DND-41 (cell line): ENCODE measurements at regions not wholly inside any gene's neighbourhood (a gene's known extent, or its start where the extent isn't known, plus 50 kb on each side); places are given as distances from the start of the nearest gene placed in this dataset.

Experiments
- ATAC-seq: fragments of 200-7000 bp; cut with Tn5 transposase; 3 replicates; pipeline ENCODE4 v1.9.1; 2021; ENCODE audit warnings: low read depth; ENCODE audit not compliant: insufficient read depth
- DNase-seq: peaks from one replicate; pipeline ENCODE4 v3.0.0-alpha.2; 2020
- H2AFZ ChIP-seq: 2 replicates; pipeline ENCODE4 v1.6.0; 2012; ENCODE audit warnings: low read depth, low read length
- H3K27ac ChIP-seq: 2 replicates; pipeline ENCODE4 v1.5.1; 2012; ENCODE audit warnings: low read length, inconsistent platforms
- H3K27me3 ChIP-seq: fragments of 200-600 bp; sonication (generic); 2 replicates; pipeline ENCODE4 v1.6.0; 2012; ENCODE audit warnings: low read length, mild to moderate bottlenecking, inconsistent platforms; ENCODE audit not compliant: insufficient read depth, poor library complexity
- H3K36me3 ChIP-seq: 2 replicates; pipeline ENCODE4 v1.5.1; 2012; ENCODE audit warnings: low read length, inconsistent platforms; ENCODE audit not compliant: insufficient read depth
- H3K4me1 ChIP-seq: 2 replicates; pipeline ENCODE4 v1.5.1; 2012; ENCODE audit warnings: mild to moderate bottlenecking, low read length; ENCODE audit not compliant: insufficient read depth
- H3K4me2 ChIP-seq: 2 replicates; pipeline ENCODE4 v1.6.0; 2012; ENCODE audit warnings: mild to moderate bottlenecking, moderate library complexity, low read length, inconsistent platforms; ENCODE audit not compliant: insufficient read depth
- H3K4me3 ChIP-seq, 2 experiments: fragments of 200-600 bp in 1 of 2; shearing (Covaris generic) in 1 of 2; 2 replicates each; pipeline ENCODE4 v1.5.1; 2012 to 2016; ENCODE audit warnings: inconsistent platforms in 2 of 2, low read length in 2 of 2, mild to moderate bottlenecking in 2 of 2, low read depth in 1 of 2, moderate library complexity in 1 of 2
- H3K79me2 ChIP-seq: 2 replicates; pipeline ENCODE4 v1.6.0; 2012; ENCODE audit warnings: low read length, inconsistent platforms; ENCODE audit not compliant: insufficient read depth
- H3K9ac ChIP-seq: 2 replicates; pipeline ENCODE4 v1.6.0; 2012; ENCODE audit warnings: low read depth, mild to moderate bottlenecking, inconsistent platforms, low read length, moderate library complexity
- H3K9me3 ChIP-seq: 2 replicates; pipeline ENCODE4 v1.5.1; 2012; ENCODE audit warnings: low read length, moderate library complexity, mild to moderate bottlenecking, inconsistent platforms; ENCODE audit not compliant: insufficient read depth, severe bottlenecking
- H4K20me1 ChIP-seq: 2 replicates; pipeline ENCODE4 v1.6.0; 2012; ENCODE audit warnings: low read length; ENCODE audit not compliant: insufficient read depth
- CTCF ChIP-seq: IDR thresholded peaks from 2 replicates; pipeline ENCODE4 v1.5.1; 2012; ENCODE audit warnings: borderline replicate concordance, low read length, moderate library complexity, mild to moderate bottlenecking; ENCODE audit not compliant: poor library complexity, severe bottlenecking; ENCODE audit errors: extremely low read depth
- EZH2 ChIP-seq: IDR thresholded peaks from 3 replicates; pipeline ENCODE4 v1.6.1; 2012; ENCODE audit warnings: borderline replicate concordance, low read depth, mild to moderate bottlenecking, moderate library complexity, low read length, inconsistent platforms; ENCODE audit not compliant: severe bottlenecking

- Histone ChIP-seq H4K20me1 (no peaks in the 10 kb centered on the region), H3K27ac (no peak overlapping the region), H3K9me3 (no peaks in the 10 kb centered on the region), H3K79me2 (no peaks in the 10 kb centered on the region), H3K36me3 (no peaks in the 10 kb centered on the region), H3K4me1 (no peaks in the 10 kb centered on the region), H3K9ac (no peak overlapping the region), H3K27me3 (no peaks in the 10 kb centered on the region), H3K4me2 (no peak overlapping the region), H3K4me3 (no peak overlapping the region), H2AFZ (no peak overlapping the region)
- DNase-seq (no peak), ATAC-seq (no peak)
- TF ChIP-seq EZH2 (no peak), CTCF (no peak)
Observed at GRCh38 chr3:144552346-144553057, 580.9 kb downstream of the DIPK2A start.

GRCh38 chr3:144553301-144553700 lies 581.7 kb downstream of the DIPK2A start:
- Histone ChIP-seq H3K36me3 (no peaks in the 10 kb centered on the region), H3K79me2 (no peaks in the 10 kb centered on the region), H2AFZ (no peak overlapping the region), H3K9ac (no peak overlapping the region), H3K4me3 (no peak overlapping the region), H3K4me1 (no peaks in the 10 kb centered on the region), H3K4me2 (no peak overlapping the region), H3K27me3 (no peaks in the 10 kb centered on the region), H4K20me1 (no peaks in the 10 kb centered on the region), H3K9me3 (no peaks in the 10 kb centered on the region), H3K27ac (no peak overlapping the region)
- no peak for ATAC-seq
- no peak for DNase-seq
- no peak for TF ChIP-seq EZH2
- TF ChIP-seq CTCF = no peak

GRCh38 chr3:144554889-144555288 lies 583.3 kb downstream of the DIPK2A start:
- Histone ChIP-seq H3K4me2 (no peak overlapping the region), H3K79me2 (no peaks in the 10 kb centered on the region), H3K9me3 (no peaks in the 10 kb centered on the region), H3K27ac (no peak overlapping the region), H3K4me1 (no peaks in the 10 kb centered on the region), H3K9ac (no peak overlapping the region), H3K27me3 (no peaks in the 10 kb centered on the region), H3K4me3 (no peak overlapping the region), H4K20me1 (no peaks in the 10 kb centered on the region), H2AFZ (no peak overlapping the region), H3K36me3 (no peaks in the 10 kb centered on the region)
- no peak for ATAC-seq
- DNase-seq = no peak
- TF ChIP-seq CTCF (no peak), EZH2 (no peak)

- H3K79me2 ChIP-seq = no peaks in the 10 kb centered on the region
- H3K27ac ChIP-seq = no peak overlapping the region
- H3K4me2 ChIP-seq = no peak overlapping the region
- no peaks in the 10 kb centered on the region for H3K36me3 ChIP-seq
- H3K27me3 ChIP-seq = no peaks in the 10 kb centered on the region
- DNase-seq = no peak
- H3K4me3 ChIP-seq = no peak overlapping the region
- no peak overlapping the region for H2AFZ ChIP-seq
- no peaks in the 10 kb centered on the region for H4K20me1 ChIP-seq
- H3K9ac ChIP-seq = no peak overlapping the region
- H3K9me3 ChIP-seq = no peaks in the 10 kb centered on the region
- no peaks in the 10 kb centered on the region for H3K4me1 ChIP-seq
- TF ChIP-seq CTCF = no peak
- TF ChIP-seq EZH2 = no peak
- ATAC-seq = no peak
Observed at GRCh38 chr3:144556392-144556791, 584.8 kb downstream of the DIPK2A start.
